ENCODE measurements at regions not wholly inside any gene's neighbourhood (a gene's known extent, or its start where the extent isn't known, plus 50 kb on each side); places are given as distances from the start of the nearest gene placed in this dataset.

GRCh38 chrX:147079457-147079856, 264.9 kb upstream of the CXorf51A start:
- no peak overlapping the region for H3K27ac ChIP-seq (ENCODE audit: extremely low read length, insufficient read depth, low read length)
- TF ChIP-seq SAP130 (CRISPR knock-in tag; IDR thresholded peaks at IDR 0.05; ENCODE audit: low read depth), result no peak
- TF ChIP-seq SRSF9 (IDR thresholded peaks at IDR 0.05; ENCODE audit: borderline replicate concordance, insufficient read depth, low read depth, low read length, poor library complexity, severe bottlenecking), result no peak
- TF ChIP-seq ZNF709 (CRISPR knock-in tag; IDR thresholded peaks at IDR 0.05), result no peak
- ATAC-seq (no peak), DNase-seq (ENCODE audit: low spot score) (no peak), FAIRE-seq (no peak)
- in situ Hi-C loops (cut with HindIII; ENCODE audit: extremely low pct_ligation_motif_present, low pct_unique_long_range_greater_than_20kb) (no loop called here), intact Hi-C loops (cut with micrococcal nuclease; ENCODE audit: unreplicated experiment) (no loop called here)
- H4K20me1 ChIP-seq (ENCODE audit: insufficient read depth, low read length), result no peaks in the 10 kb centered on the region
- H3K9me3 ChIP-seq (ENCODE audit: low read length), result peaks cover 30% of the 10 kb centered on the region
- no peaks in the 10 kb centered on the region for H3K36me3 ChIP-seq (replicated peaks in 1 of 2; ENCODE audit: control insufficient read depth in 1 of 2, insufficient read depth in 2 of 2, low read length in 2 of 2)
- WGBS (ENCODE audit: low lambda C conversion rate), result 25% methylated on average over 8 of the region's 8 CpGs
- H3K27me3 ChIP-seq (ENCODE audit: control insufficient read depth in 1 of 2, insufficient read depth in 2 of 2, low read length in 2 of 2), result no peaks in the 10 kb centered on the region
- no peak overlapping the region for H3K9ac ChIP-seq (ENCODE audit: insufficient read depth, low read depth, low read length)
- no peak overlapping the region for H3K4me3 ChIP-seq (replicated peaks in 1 of 3; ENCODE audit: insufficient read depth in 1 of 3, low read depth in 2 of 3, low read length in 3 of 3)
- no peak overlapping the region for H2AFZ ChIP-seq (ENCODE audit: low read length)
- no peaks in the 10 kb centered on the region for H3K79me2 ChIP-seq (ENCODE audit: insufficient read depth, low read length)
- H3K4me1 ChIP-seq (ENCODE audit: insufficient read depth, low read length), result no peaks in the 10 kb centered on the region
- H3K4me2 ChIP-seq (ENCODE audit: low read depth, low read length), result no peak overlapping the region
- BruUV-seq (replicated peaks), result no TSS peak
- ChIA-PET CTCF (ENCODE audit: low intra/inter-chr PET ratio, low total read pairs) (no interaction called here), POLR2A (no interaction called here)

- no peak for ATAC-seq
- in situ Hi-C loops (cut with HindIII; ENCODE audit: extremely low pct_ligation_motif_present, low pct_unique_long_range_greater_than_20kb), result no loop called here
- ChIA-PET POLR2A (no interaction called here), CTCF (ENCODE audit: low intra/inter-chr PET ratio, low total read pairs) (no interaction called here)
- no peak overlapping the region for H3K27ac ChIP-seq (ENCODE audit: extremely low read length, insufficient read depth, low read length)
- no peaks in the 10 kb centered on the region for H3K36me3 ChIP-seq (replicated peaks in 1 of 2; ENCODE audit: control insufficient read depth in 1 of 2, insufficient read depth in 2 of 2, low read length in 2 of 2)
- BruUV-seq (replicated peaks), result no TSS peak
- FAIRE-seq, result no peak
- H3K27me3 ChIP-seq (ENCODE audit: control insufficient read depth in 1 of 2, insufficient read depth in 2 of 2, low read length in 2 of 2), result no peaks in the 10 kb centered on the region
- H2AFZ ChIP-seq (ENCODE audit: low read length), result no peak overlapping the region
- H3K4me2 ChIP-seq (ENCODE audit: low read depth, low read length), result no peak overlapping the region
- no peak overlapping the region for H3K4me3 ChIP-seq (replicated peaks in 1 of 3; ENCODE audit: insufficient read depth in 1 of 3, low read depth in 2 of 3, low read length in 3 of 3)
- H3K79me2 ChIP-seq (ENCODE audit: insufficient read depth, low read length), result no peaks in the 10 kb centered on the region
- intact Hi-C loops (cut with micrococcal nuclease; ENCODE audit: unreplicated experiment), result no loop called here
- H3K9ac ChIP-seq (ENCODE audit: insufficient read depth, low read depth, low read length), result no peak overlapping the region
- no peak for DNase-seq (ENCODE audit: low spot score)
- peaks cover 30% of the 10 kb centered on the region for H3K9me3 ChIP-seq (ENCODE audit: low read length)
- WGBS (ENCODE audit: low lambda C conversion rate), result 3% methylated on average over 5 of the region's 5 CpGs
- H4K20me1 ChIP-seq (ENCODE audit: insufficient read depth, low read length), result no peaks in the 10 kb centered on the region
- H3K4me1 ChIP-seq (ENCODE audit: insufficient read depth, low read length), result no peaks in the 10 kb centered on the region
- TF ChIP-seq ZNF790 (CRISPR knock-in tag; IDR thresholded peaks at IDR 0.05; ENCODE audit: borderline replicate concordance) (no peak), ZMAT3 (CRISPR knock-in tag; conservative IDR thresholded peaks at IDR 0.05) (no peak), HNF4G (IDR thresholded peaks at IDR 0.05; ENCODE audit: borderline replicate concordance, low read depth, low read length) (no peak), HNF4G (CRISPR knock-in tag; IDR thresholded peaks at IDR 0.05; ENCODE audit: borderline replicate concordance, low read depth) (no peak), GTF3A (CRISPR knock-in tag; conservative IDR thresholded peaks at IDR 0.05) (no peak), MAFK (conservative IDR thresholded peaks at IDR 0.05 in 1 of 2, IDR thresholded peaks at IDR 0.05 in 1 of 2; ENCODE audit: low read length in 2 of 2) (peak; percentile 47 to 78; a peak in 3 of 4 replicates), ZXDC (CRISPR knock-in tag; IDR thresholded peaks at IDR 0.05) (no peak), CHD2 (IDR thresholded peaks at IDR 0.05; ENCODE audit: low read depth, low read length) (no peak), MAFF (IDR thresholded peaks at IDR 0.05; ENCODE audit: low read depth, low read length) (peak; percentile 70), ZNF550 (CRISPR knock-in tag; IDR thresholded peaks at IDR 0.05; ENCODE audit: borderline replicate concordance) (no peak), ZNF563 (CRISPR knock-in tag; IDR thresholded peaks at IDR 0.05) (no peak), NFKB2 (CRISPR knock-in tag; IDR thresholded peaks at IDR 0.05; ENCODE audit: borderline replicate concordance) (no peak)
- TF ChIP-seq, protein P1, sequence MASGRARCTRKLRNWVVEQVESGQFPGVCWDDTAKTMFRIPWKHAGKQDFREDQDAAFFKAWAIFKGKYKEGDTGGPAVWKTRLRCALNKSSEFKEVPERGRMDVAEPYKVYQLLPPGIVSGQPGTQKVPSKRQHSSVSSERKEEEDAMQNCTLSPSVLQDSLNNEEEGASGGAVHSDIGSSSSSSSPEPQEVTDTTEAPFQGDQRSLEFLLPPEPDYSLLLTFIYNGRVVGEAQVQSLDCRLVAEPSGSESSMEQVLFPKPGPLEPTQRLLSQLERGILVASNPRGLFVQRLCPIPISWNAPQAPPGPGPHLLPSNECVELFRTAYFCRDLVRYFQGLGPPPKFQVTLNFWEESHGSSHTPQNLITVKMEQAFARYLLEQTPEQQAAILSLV (CRISPR knock-in tag; IDR thresholded peaks at IDR 0.05; ENCODE audit: borderline replicate concordance), result no peak
Observed at GRCh38 chrX:147077472-147077871, 262.9 kb upstream of the CXorf51A start.
